ENCODE measurements at regions not wholly inside any gene's neighbourhood (a gene's known extent, or its start where the extent isn't known, plus 50 kb on each side); places are given as distances from the start of the nearest gene placed in this dataset.

- no peaks in the 10 kb centered on the region for H3K9me3 ChIP-seq
- no peaks in the 10 kb centered on the region for H3K36me3 ChIP-seq (ENCODE audit: low read depth)
- TF ChIP-seq, protein P1, sequence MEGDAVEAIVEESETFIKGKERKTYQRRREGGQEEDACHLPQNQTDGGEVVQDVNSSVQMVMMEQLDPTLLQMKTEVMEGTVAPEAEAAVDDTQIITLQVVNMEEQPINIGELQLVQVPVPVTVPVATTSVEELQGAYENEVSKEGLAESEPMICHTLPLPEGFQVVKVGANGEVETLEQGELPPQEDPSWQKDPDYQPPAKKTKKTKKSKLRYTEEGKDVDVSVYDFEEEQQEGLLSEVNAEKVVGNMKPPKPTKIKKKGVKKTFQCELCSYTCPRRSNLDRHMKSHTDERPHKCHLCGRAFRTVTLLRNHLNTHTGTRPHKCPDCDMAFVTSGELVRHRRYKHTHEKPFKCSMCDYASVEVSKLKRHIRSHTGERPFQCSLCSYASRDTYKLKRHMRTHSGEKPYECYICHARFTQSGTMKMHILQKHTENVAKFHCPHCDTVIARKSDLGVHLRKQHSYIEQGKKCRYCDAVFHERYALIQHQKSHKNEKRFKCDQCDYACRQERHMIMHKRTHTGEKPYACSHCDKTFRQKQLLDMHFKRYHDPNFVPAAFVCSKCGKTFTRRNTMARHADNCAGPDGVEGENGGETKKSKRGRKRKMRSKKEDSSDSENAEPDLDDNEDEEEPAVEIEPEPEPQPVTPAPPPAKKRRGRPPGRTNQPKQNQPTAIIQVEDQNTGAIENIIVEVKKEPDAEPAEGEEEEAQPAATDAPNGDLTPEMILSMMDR (IDR thresholded peaks at IDR 0.05) = no peak
- no peaks in the 10 kb centered on the region for H3K4me1 ChIP-seq (ENCODE audit: low read depth)
- no peak for ATAC-seq
- no peak for DNase-seq
- intact Hi-C loops (cut with DNase I, micrococcal nuclease) = no loop called here
- H3K4me3 ChIP-seq = no peak overlapping the region
These were observed 1002.8 kb downstream of the NAALADL2 start for GRCh38 chr3:175861916-175862315.

Small RNAs in the stretch of these regions (microRNA-seq; reads per million reads assigned to microRNA genes)
- gene MIR7977 = 0.70 reads per million

Data from mucosa of descending colon (tissue), 3 donors.